GM19351 (cell line): ENCODE measurements at regions not wholly inside any gene's neighbourhood (a gene's known extent, or its start where the extent isn't known, plus 50 kb on each side); places are given as distances from the start of the nearest gene placed in this dataset.
A peak's percentile ranks its signal among the peaks of the same experiment; 100 is the strongest.
"Not testable (repeated sequence)": the region's sequence is repeated elsewhere in the genome, so short reads cannot be mapped to it uniquely, and the experiment has no call there.

Source experiments
- ATAC-seq: cut with Tn5 transposase; IDR thresholded peaks from one replicate; pipeline ENCODE4 v1.9.1; 2021; ENCODE audit warnings: mild to moderate bottlenecking, moderate library complexity; ENCODE audit not compliant: unreplicated experiment

DNA sequence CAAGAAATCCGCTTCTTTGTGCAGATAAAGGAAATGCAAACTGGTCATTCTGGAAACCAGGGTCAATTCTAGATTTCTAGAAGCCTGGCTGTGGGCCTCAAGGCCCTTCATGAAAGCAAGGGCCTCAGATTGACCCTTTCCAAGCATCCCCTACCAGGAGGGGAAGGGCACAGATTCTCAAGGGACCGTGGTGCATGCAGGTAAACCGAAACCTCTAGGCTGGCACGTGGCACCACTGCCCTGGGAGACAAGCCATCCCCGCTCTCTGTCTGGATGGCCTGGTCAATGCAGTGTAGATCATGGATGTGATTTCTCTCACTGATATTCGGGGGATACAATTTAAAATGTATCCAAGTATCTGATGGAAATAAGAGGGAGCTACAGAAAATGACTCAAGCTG lies 69.4 kb downstream of the TOMM20 start:
- no peak for ATAC-seq

- no peak for ATAC-seq
Observed at GRCh38 chr1:235058695-235059094, 69.9 kb downstream of the TOMM20 start.

GRCh38 chr1:235057385-235058306 lies 71.0 kb downstream of the TOMM20 start:
- no peak for ATAC-seq

DNA sequence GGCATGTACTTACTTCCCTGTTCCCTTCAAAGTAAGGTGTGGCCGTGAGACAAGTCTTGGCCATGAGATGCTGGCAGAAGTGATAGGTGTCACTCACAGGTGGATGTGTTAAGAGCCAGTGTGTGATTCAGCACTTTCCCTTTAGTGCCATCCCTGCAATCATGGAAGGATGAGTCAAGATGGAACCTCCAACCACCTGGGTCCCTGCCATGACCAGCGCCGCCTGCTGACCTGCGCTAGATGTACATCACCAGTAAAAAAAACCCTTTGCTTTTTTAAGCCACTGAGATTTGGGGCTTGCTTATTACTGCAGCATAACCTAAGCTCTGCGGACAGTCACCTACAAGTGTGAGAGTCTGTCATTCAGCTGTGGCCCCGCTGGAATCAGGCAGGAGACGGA lies 71.7 kb downstream of the TOMM20 start:
- no peak for ATAC-seq

DNA sequence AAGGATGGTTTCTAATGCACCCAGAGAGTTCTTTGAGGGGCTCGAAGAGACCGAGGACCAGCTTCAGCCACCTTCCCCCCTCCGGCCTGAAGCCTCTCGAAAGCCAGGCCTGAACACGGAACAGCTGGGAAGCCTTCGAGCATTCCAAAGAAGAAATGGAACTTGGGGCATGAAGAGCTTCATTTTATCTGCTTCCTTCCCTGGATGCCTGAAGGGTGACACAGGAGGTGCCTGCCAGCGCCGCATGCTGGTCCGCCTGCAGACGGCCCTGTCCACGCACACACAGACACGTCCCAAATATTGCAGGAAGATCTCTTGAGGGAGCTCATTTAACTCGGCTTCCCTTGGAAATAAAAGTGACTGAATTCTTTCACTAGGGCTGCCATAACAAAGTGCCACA lies 73.7 kb downstream of the TOMM20 start:
- no peak for ATAC-seq

GRCh38 chr1:235054466-235054865 lies 74.2 kb downstream of the TOMM20 start:
- ATAC-seq, result no peak

DNA sequence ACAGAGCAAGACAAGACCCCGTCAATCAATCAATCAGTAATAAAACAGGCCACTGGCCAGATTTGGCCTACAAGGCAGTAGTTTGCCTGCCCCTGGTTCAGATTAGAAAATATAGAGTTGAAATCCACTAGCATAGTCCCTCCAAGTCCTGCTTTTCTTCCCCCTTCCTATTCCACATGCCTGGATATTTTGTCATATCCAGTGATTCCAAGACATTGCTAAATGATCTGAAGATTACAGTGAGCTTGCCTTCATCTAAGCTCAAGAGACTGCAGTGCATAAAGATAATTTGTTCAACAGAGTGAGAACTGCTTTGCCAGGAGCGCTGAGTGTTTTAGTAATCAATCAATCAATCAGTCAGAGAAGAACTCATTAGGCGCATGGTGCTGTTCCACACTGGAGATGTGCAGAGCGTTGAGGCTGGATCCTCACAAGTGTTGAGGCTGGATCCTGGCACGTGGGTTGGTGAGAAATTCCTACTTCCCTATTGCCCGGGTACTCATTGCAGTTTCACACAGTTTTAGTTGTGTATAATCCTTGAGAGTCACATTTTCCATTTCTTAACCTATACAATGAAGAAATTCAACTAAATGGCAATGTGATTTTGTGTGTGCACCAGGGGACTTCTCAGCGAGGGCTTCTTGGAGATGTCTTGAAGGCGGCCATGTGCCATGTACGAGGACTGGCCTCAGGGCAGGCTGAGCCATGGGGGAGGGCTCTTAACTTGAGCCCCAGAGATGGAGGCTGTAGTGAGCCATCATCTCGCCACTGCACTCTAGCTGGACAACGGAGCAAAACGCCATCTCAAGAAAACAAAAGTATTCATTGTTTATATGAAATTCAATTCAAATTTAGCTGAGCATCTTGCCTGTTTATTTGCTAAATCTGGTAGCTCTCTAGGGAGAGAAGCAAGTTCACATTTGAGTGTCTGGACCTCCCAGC lies 76.3 kb downstream of the TOMM20 start:
- no peak for ATAC-seq

DNA sequence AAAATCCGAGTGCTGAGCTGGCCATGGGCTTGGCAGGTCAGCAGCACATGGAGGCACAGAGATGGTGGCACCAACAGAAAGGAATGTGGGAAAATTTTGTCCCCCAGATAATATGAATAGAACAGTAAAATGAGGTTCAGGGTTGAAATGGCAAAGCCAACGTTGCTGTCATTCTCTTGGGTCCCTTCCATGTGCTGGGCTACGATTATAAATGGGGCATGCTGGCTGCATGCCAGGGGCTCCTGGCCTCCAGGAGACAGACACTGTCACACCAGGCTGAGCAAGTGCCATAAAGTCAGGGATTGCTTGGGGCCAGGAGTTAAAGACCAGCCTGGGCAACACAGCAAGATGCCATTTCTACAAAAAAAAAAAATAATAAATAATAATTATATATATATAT lies 77.1 kb downstream of the TOMM20 start:
- ATAC-seq, result no peak

DNA sequence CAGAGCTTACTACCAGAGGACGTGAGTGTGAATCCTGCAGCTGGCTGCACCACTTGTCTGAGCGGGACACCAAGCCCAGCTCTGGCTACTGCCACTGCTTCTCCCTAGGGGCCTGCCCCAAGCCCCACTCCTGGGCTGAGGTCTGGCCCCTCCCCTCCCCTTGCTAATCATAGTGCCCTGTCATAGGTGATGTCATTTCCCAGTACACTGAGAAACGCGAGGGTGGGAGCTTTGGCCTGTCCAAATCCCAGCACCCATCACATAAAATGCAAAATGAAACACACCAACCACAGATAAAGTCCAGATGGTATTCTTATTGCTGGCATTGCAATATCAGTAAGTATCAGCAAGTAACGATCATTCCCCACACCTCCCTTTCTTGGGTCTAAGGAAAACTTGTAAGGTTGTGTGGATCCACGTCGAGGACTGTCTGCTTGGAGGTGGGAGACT lies 77.7 kb downstream of the TOMM20 start:
- peak; percentile 60 for ATAC-seq

- not testable (repeated sequence) for ATAC-seq
Observed at GRCh38 chr1:235049716-235050378, 78.8 kb downstream of the TOMM20 start.

DNA sequence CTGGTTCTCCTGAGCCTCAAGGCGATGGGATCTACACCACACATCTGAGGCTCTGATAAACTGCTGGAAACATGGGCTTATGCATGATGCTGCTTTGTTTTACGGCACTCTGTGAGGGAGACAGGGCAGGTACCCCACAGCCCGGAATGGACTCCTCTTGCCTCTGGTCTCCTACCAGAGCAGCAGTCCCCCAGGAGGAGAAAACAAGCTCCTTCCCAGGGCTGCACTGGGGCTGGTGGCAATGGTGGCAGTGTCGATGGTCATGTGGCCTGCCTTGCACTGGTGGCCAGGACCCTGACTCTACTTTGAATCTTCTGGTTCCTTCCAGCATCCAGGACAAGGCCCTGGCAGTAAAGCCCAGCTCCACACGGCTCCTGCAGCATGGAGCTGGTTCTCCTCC lies 79.4 kb downstream of the TOMM20 start:
- no peak for ATAC-seq

DNA sequence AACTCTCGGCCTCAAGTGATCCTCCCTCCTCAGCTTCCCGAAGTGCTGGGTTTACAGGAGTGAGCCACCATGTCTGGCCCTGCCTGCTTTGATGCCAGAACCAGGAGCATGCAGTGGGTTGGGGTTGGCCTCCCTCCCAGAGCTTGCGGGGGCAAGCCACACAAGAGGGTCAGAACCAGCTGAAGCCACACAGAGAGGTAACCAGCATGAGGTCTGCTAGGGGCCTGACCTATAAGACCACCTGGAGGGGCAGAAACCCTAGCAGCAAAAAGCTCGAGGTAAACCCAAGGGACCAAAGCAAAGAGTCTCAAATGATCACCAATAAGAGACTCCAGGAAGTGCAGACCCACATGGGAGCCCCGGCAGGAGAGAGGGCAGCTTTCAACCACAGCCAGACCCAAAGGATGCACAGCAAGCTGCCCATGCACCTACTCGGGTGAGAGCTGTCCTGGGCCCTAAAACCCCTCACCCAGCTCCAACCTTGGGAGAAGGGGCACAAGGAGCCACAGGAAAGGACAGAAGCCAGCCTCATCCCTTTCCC lies 81.2 kb downstream of the TOMM20 start:
- ATAC-seq, result no peak

- ATAC-seq, result no peak
Observed at GRCh38 chr1:235045921-235046601, 82.6 kb downstream of the TOMM20 start.

- ATAC-seq, result no peak
Observed at GRCh38 chr1:235045034-235045690, 83.5 kb downstream of the TOMM20 start.

DNA sequence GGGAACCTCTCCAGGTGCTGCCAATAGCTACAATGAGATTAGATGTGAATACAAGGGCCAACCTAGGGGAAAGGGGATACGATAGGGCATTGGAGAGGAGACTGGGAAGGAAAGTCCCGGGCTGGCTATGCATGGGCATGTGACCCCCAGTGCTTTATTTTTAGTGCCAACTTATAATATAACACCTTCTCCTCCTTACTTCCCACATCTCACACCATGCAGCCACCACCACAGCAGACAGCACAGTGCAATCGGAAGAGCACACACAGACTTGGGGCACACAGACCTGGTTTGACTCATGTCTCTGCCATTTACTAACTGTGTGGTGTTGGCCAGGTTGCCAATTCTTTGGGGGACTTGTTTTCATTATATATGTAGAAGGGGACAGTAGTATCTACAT lies 85.4 kb downstream of the TOMM20 start:
- no peak for ATAC-seq

DNA sequence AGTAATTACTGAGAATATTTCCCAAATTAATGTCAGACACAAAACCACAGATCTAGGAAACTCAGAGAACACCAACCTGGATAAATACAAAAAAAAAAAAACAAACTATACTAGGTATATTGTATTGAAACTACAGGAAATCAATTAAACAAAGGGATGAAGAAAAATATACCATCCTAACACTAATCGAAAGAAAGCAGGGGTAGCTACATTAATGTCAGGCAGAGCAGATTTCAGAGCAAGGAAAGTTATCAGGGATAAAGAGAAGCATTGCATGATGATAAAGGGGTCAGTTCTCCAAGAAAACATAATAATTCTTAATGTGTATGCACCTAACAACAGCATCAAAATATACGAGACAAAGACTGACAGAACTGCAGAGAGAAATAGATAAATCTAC lies 89.9 kb downstream of the TOMM20 start:
- no peak for ATAC-seq

- ATAC-seq, result no peak
Observed at GRCh38 chr1:235035928-235036327, 92.7 kb downstream of the TOMM20 start.

- no peak for ATAC-seq
Observed at GRCh38 chr1:235030919-235031596, 97.6 kb downstream of the TOMM20 start.

GRCh38 chr1:235027862-235028250 lies 100.8 kb downstream of the TOMM20 start:
- no peak for ATAC-seq
